Kidney (tissue), 13 donors: ENCODE measurements at regions not wholly inside any gene's neighbourhood (a gene's known extent, or its start where the extent isn't known, plus 50 kb on each side); places are given as distances from the start of the nearest gene placed in this dataset.

ENCODE experiments used
- DNase-seq, 5 donors: peaks; one replicate each; pipeline ENCODE4 v3.0.0-alpha.2; 2013 to 2020
- FAIRE-seq: peaks from 2 replicates; lab custom pipeline; 2012; peaks lifted over from hg19 to GRCh38; lab: Jason Lieb, UNC
- H3K27ac ChIP-seq, 2 donors: one replicate each; pipeline ENCODE4 v1.7.0; 2013; ENCODE audit warnings: low read depth in 2 of 2, low read length in 2 of 2, inconsistent platforms in 1 of 2
- H3K27me3 ChIP-seq: one replicate; pipeline ENCODE4 v1.7.1; 2013; ENCODE audit warnings: low read length, inconsistent platforms; ENCODE audit not compliant: control insufficient read depth, insufficient read depth
- H3K36me3 ChIP-seq, 3 donors: one replicate each; pipeline versions ENCODE4 v1.7.0 to v1.7.1; 2013; ENCODE audit warnings: low read length in 3 of 3, control low read depth in 1 of 3, inconsistent platforms in 1 of 3; ENCODE audit not compliant: insufficient read depth in 3 of 3, control insufficient read depth in 2 of 3
- H3K4me1 ChIP-seq, 3 donors: one replicate each; pipeline versions ENCODE4 v1.7.0 to v1.7.1; 2013; ENCODE audit warnings: low read length in 3 of 3, inconsistent platforms in 1 of 3, low read depth in 1 of 3; ENCODE audit not compliant: control insufficient read depth in 2 of 3, insufficient read depth in 2 of 3
- H3K4me3 ChIP-seq, 3 donors: one replicate each; pipeline versions ENCODE4 v1.7.0 to v1.8.1; 2013; ENCODE audit warnings: low read length in 3 of 3, control low read depth in 1 of 3, inconsistent platforms in 1 of 3
- H3K9ac ChIP-seq, 3 donors: one replicate each; pipeline versions ENCODE4 v1.7.0 to v1.7.1; 2013; ENCODE audit warnings: low read length in 3 of 3, control low read depth in 1 of 3, inconsistent platforms in 1 of 3
- H3K9me3 ChIP-seq, 3 donors: one replicate each; pipeline versions ENCODE4 v1.7.0 to v1.7.1; 2013; ENCODE audit warnings: low read length in 3 of 3, control low read depth in 1 of 3, inconsistent platforms in 1 of 3; ENCODE audit not compliant: control insufficient read depth in 2 of 3, insufficient read depth in 1 of 3
- CTCF ChIP-seq: IDR thresholded peaks from 3 replicates; pipeline ENCODE4 v1.5.1; 2012; ENCODE audit warnings: mild to moderate bottlenecking, moderate library complexity, borderline replicate concordance; ENCODE audit not compliant: insufficient read depth; ENCODE audit errors: extremely low read depth
- intact Hi-C: fragments of 100-400 bp; cut with DNase I; formaldehyde crosslinking; loops from one replicate; pipeline ENCODE4 v1.11.1; 2022
- donor health status: control.
- donor health status: control.
- donor health status: control.
- donor health status: control.
- donor health status: control.
- donor health status: DM: yes; HTN: yes; CAD: no.
- donor health status: Normal renal cell carcinoma (clear cell type).

- intact Hi-C loops, result no loop called here
- no peak overlapping the region for H3K4me3 ChIP-seq
- no peak overlapping the region for H3K27ac ChIP-seq
- no peaks in the 10 kb centered on the region for H3K4me1 ChIP-seq
- peaks cover 0 to 4% (median 0%) of the 10 kb centered on the region in 3 donors for H3K9me3 ChIP-seq
- H3K9ac ChIP-seq, result no peak overlapping the region
- FAIRE-seq, result no peak
- DNase-seq, result peak in 3 of 5 donors; percentile 12 to 36 (median 13)
- no peaks in the 10 kb centered on the region for H3K36me3 ChIP-seq
- no peaks in the 10 kb centered on the region for H3K27me3 ChIP-seq
- no peak for TF ChIP-seq CTCF
These were observed 274.4 kb downstream of the BLID start for GRCh38 chr11:121841487-121842191.

GRCh38 chr11:121839781-121840180 is 276.2 kb downstream of the BLID start:
- intact Hi-C loops, result no loop called here
- FAIRE-seq, result no peak

GRCh38 chr11:121838571-121838970 is 277.4 kb downstream of the BLID start:
- Histone ChIP-seq H3K4me1 (no peaks in the 10 kb centered on the region), H3K9me3 (peaks cover 0 to 14% (median 0%) of the 10 kb centered on the region in 3 donors), H3K27me3 (no peaks in the 10 kb centered on the region), H3K9ac (no peak overlapping the region), H3K27ac (no peak overlapping the region), H3K4me3 (no peak overlapping the region), H3K36me3 (no peaks in the 10 kb centered on the region)
- intact Hi-C loops, result no loop called here
- no peak for TF ChIP-seq CTCF
- no peak for FAIRE-seq
- no peak for DNase-seq

More at GRCh38 chr11:121839781-121840180, 276.2 kb downstream of the BLID start:
- H3K36me3 ChIP-seq, result no peaks in the 10 kb centered on the region
- TF ChIP-seq CTCF, result no peak
- no peaks in the 10 kb centered on the region for H3K4me1 ChIP-seq
- DNase-seq, result no peak
- no peak overlapping the region for H3K27ac ChIP-seq
- H3K4me3 ChIP-seq, result no peak overlapping the region
- H3K9ac ChIP-seq, result no peak overlapping the region
- H3K9me3 ChIP-seq, result peaks cover 0 to 8% (median 0%) of the 10 kb centered on the region in 3 donors
- no peaks in the 10 kb centered on the region for H3K27me3 ChIP-seq
